Right lobe of liver (tissue), 4 donors: ENCODE measurements at regions not wholly inside any gene's neighbourhood (a gene's known extent, or its start where the extent isn't known, plus 50 kb on each side); places are given as distances from the start of the nearest gene placed in this dataset.

Experiments used
- POLR2A ChIP-seq: fragments of 450-650 bp; IDR thresholded peaks from one replicate; pipeline ENCODE4 v1.6.1; 2017; ENCODE audit warnings: antibody characterized with exemption, mild to moderate bottlenecking
- TF ChIP-seq, protein P1 (sequence below), 4 donors: fragments of 200-600 bp in 3 of 4; fragments of 450-650 bp in 1 of 4; IDR thresholded peaks; one replicate each; pipeline versions ENCODE4 v1.5.1 to v1.8.0; 2016 to 2022; ENCODE audit warnings: antibody characterized with exemption in 4 of 4, mild to moderate bottlenecking in 2 of 4
- donor health status: DM: no; HTN: no; CAD: no.
- donor health status: DM: no; HTN: no; CAD: no.
- donor health status: DM: no; HTN: yes; CAD: no.

DNA sequence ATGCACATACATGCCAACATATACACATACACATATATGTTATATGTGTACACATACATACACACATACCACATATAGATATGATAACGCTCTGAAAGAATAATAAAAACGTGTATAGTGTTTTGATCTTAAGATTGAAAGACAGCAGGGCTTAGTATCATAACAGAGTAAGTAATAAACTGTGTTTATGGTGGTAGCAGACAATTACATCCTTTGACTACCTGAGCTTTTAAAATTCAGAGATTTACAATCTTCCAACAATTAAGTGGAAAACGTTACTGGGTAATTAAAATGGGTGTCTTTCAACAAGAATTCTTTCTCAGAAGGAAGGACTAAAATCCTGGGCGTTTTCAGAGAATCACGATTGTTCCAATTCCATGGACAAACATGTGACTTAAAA is 552.4 kb downstream of the EPHA4 start:
- TF ChIP-seq, protein P1, sequence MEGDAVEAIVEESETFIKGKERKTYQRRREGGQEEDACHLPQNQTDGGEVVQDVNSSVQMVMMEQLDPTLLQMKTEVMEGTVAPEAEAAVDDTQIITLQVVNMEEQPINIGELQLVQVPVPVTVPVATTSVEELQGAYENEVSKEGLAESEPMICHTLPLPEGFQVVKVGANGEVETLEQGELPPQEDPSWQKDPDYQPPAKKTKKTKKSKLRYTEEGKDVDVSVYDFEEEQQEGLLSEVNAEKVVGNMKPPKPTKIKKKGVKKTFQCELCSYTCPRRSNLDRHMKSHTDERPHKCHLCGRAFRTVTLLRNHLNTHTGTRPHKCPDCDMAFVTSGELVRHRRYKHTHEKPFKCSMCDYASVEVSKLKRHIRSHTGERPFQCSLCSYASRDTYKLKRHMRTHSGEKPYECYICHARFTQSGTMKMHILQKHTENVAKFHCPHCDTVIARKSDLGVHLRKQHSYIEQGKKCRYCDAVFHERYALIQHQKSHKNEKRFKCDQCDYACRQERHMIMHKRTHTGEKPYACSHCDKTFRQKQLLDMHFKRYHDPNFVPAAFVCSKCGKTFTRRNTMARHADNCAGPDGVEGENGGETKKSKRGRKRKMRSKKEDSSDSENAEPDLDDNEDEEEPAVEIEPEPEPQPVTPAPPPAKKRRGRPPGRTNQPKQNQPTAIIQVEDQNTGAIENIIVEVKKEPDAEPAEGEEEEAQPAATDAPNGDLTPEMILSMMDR (IDR thresholded peaks at IDR 0.05): no peak
- TF ChIP-seq POLR2A: no peak
